ENCODE measurements at regions not wholly inside any gene's neighbourhood (a gene's known extent, or its start where the extent isn't known, plus 50 kb on each side); places are given as distances from the start of the nearest gene placed in this dataset.

DNA sequence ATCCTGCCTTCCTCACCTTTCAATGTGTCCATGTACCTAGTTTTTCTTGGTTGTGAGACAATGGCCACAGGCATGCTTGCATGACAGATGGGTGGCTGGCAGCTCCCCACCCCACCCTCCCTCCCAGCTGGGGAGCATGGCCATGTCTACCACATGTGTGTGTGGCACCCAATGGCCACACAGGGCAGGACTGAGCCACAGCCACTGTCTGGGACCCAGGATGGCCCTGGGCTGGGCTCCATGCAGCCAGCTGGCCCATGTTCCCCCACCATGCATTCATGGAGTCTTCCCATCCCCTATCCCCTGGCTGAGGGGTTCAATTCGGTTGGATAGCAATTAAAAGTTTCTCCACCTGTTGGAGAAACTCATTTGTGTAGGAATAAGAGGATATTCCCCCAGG, 566.0 kb upstream of the USP15 start:
- TF ChIP-seq POLR2A (IDR thresholded peaks at IDR 0.05; ENCODE audit: low read depth, low read length) (no peak), POLR2AphosphoS5 (IDR thresholded peaks at IDR 0.05; ENCODE audit: low read depth, low read length) (no peak), TAF1 (IDR thresholded peaks at IDR 0.05; ENCODE audit: low read depth, low read length) (no peak), SPI1 (IDR thresholded peaks at IDR 0.05; ENCODE audit: low read depth, low read length) (no peak)
